22Rv1 (cell line): ENCODE measurements at regions not wholly inside any gene's neighbourhood (a gene's known extent, or its start where the extent isn't known, plus 50 kb on each side); places are given as distances from the start of the nearest gene placed in this dataset.

Experiments
- ZFX ChIP-seq: fragments of 450-650 bp; IDR thresholded peaks from 2 replicates; pipeline ENCODE4 v1.6.1; 2017; ENCODE audit warnings: antibody characterized with exemption, borderline replicate concordance
- TF ChIP-seq, protein P1 (sequence below): fragments of 450-650 bp; IDR thresholded peaks from 2 replicates; pipeline ENCODE4 v1.5.1; 2017; ENCODE audit warnings: mild to moderate bottlenecking

DNA sequence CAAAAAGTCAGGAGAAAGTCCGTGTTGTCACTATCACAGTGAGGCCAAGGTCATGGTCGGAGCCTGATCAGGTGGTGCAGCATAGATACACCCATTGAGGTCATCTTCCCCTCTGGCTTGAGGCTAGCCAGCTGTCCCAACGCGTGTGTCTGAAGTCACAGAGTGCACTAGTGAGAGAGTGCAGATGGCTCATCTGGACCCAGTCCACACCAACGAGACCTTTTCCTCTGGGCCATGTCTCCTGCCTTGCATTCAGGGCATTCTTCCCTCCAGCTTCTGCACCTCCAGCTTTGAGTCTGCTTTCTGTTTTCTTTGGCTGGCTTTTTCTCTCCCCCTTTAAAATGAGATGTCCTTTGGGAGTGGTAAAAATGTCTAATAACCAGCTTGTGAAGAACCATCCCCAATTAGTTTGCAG lies 146.9 kb downstream of the TDRD15 start:
- TF ChIP-seq, protein P1, sequence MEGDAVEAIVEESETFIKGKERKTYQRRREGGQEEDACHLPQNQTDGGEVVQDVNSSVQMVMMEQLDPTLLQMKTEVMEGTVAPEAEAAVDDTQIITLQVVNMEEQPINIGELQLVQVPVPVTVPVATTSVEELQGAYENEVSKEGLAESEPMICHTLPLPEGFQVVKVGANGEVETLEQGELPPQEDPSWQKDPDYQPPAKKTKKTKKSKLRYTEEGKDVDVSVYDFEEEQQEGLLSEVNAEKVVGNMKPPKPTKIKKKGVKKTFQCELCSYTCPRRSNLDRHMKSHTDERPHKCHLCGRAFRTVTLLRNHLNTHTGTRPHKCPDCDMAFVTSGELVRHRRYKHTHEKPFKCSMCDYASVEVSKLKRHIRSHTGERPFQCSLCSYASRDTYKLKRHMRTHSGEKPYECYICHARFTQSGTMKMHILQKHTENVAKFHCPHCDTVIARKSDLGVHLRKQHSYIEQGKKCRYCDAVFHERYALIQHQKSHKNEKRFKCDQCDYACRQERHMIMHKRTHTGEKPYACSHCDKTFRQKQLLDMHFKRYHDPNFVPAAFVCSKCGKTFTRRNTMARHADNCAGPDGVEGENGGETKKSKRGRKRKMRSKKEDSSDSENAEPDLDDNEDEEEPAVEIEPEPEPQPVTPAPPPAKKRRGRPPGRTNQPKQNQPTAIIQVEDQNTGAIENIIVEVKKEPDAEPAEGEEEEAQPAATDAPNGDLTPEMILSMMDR, result no peak
- no peak for TF ChIP-seq ZFX
